SH-SY5Y (cell line): ENCODE measurements at regions not wholly inside any gene's neighbourhood (a gene's known extent, or its start where the extent isn't known, plus 50 kb on each side); places are given as distances from the start of the nearest gene placed in this dataset.

Source experiments
- GATA2 ChIP-seq: IDR thresholded peaks from 2 replicates; pipeline ENCODE4 v1.6.1; 2011; ENCODE audit warnings: mild to moderate bottlenecking, low read depth, low read length
- GATA3 ChIP-seq: IDR thresholded peaks from 2 replicates; pipeline ENCODE4 v1.6.1; 2011; ENCODE audit warnings: low read depth, mild to moderate bottlenecking, low read length, moderate library complexity

DNA sequence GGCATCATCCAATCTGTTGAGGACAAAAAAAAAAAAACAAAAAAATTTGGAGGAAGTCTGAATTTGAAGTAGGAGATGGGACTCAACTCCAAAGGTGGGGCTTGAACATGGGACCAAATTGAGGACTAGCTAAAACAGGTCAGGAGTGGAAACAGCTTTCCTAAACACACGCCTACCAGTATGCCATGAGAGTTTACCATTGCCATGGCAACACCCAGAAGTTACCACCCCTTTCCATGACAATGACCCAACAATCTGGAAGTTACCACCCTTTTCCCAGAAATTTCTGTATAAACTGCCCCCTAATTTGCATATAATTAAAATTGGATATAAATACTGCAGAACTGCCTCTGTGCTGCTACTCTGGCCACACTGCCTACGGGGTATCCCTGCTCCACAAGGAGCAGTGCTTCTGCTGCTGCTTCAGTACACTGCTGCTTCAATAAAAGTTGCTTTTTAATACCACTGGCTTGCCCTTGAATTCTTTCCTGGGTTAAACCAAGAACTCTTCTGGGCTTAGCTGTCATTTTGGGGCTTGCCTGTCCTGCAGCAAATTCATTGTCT is 73.3 kb upstream of the FSIP2 start:
- TF ChIP-seq GATA2 (no peak), GATA3 (no peak)
